Keratinocyte (primary cell): ENCODE measurements at regions not wholly inside any gene's neighbourhood (a gene's known extent, or its start where the extent isn't known, plus 50 kb on each side); places are given as distances from the start of the nearest gene placed in this dataset.

ENCODE experiments used
- DNase-seq: peaks from one replicate; pipeline ENCODE4 v3.0.0-alpha.2; 2011; ENCODE audit warnings: low read depth, missing footprints, low spot score
- FAIRE-seq: peaks from 2 replicates; lab custom pipeline; 2011; peaks lifted over from hg19 to GRCh38; lab: Jason Lieb, UNC
- H2AFZ ChIP-seq: 2 replicates; pipeline ENCODE4 v1.6.0; 2012; ENCODE audit warnings: low read length, control low read depth, inconsistent platforms; ENCODE audit not compliant: control insufficient read depth
- H3K27ac ChIP-seq: 2 replicates; pipeline ENCODE4 v1.5.1; 2011; ENCODE audit warnings: low read length; ENCODE audit not compliant: control insufficient read depth, insufficient read depth
- H3K27me3 ChIP-seq: 3 replicates; pipeline ENCODE4 v1.6.0; 2011; ENCODE audit warnings: low read length; ENCODE audit not compliant: control insufficient read depth, insufficient read depth; ENCODE audit errors: extremely low read depth
- H3K36me3 ChIP-seq, 2 experiments: 2 replicates in 1 of 2; 3 replicates in 1 of 2; pipeline ENCODE4 v1.5.1; 2011; ENCODE audit warnings: low read length in 2 of 2, mild to moderate bottlenecking in 1 of 2; ENCODE audit not compliant: control insufficient read depth in 2 of 2, insufficient read depth in 2 of 2; ENCODE audit errors: extremely low read depth in 1 of 2
- H3K4me1 ChIP-seq: 3 replicates; pipeline ENCODE4 v1.5.1; 2011; ENCODE audit warnings: low read length; ENCODE audit not compliant: control insufficient read depth, insufficient read depth; ENCODE audit errors: extremely low read depth
- H3K4me2 ChIP-seq: 3 replicates; pipeline ENCODE4 v1.6.0; 2011; ENCODE audit warnings: low read depth, low read length; ENCODE audit not compliant: control insufficient read depth, insufficient read depth; ENCODE audit errors: extremely low read depth
- H3K4me3 ChIP-seq, 3 experiments: fragments of 200-600 bp in 1 of 3; sonication (generic) in 1 of 3; 2 replicates in 2 of 3; 3 replicates in 1 of 3; pipeline ENCODE4 v1.5.1; 2011 to 2016; ENCODE audit warnings: low read length in 3 of 3, mild to moderate bottlenecking in 3 of 3, control low read depth in 2 of 3, inconsistent platforms in 1 of 3, low read depth in 1 of 3, mixed read lengths in 1 of 3, mixed run types in 1 of 3, moderate library complexity in 1 of 3; ENCODE audit not compliant: control insufficient read depth in 2 of 3, insufficient read depth in 2 of 3; ENCODE audit errors: extremely low read depth in 1 of 3
- H3K79me2 ChIP-seq: 2 replicates; pipeline ENCODE4 v1.6.0; 2012; ENCODE audit warnings: low read length; ENCODE audit not compliant: control insufficient read depth, insufficient read depth
- H3K9ac ChIP-seq: 3 replicates; pipeline ENCODE4 v1.6.0; 2011; ENCODE audit warnings: low read length; ENCODE audit not compliant: control insufficient read depth, insufficient read depth; ENCODE audit errors: extremely low read depth
- H3K9me1 ChIP-seq: 3 replicates; pipeline ENCODE4 v1.6.0; 2011; ENCODE audit warnings: low read length; ENCODE audit not compliant: control insufficient read depth, insufficient read depth; ENCODE audit errors: extremely low read depth
- H3K9me3 ChIP-seq: 2 replicates; pipeline ENCODE4 v1.5.1; 2012; ENCODE audit warnings: low read depth, low read length; ENCODE audit not compliant: control insufficient read depth
- H4K20me1 ChIP-seq: 3 replicates; pipeline ENCODE4 v1.6.0; 2011; ENCODE audit warnings: low read length; ENCODE audit not compliant: control insufficient read depth, insufficient read depth; ENCODE audit errors: extremely low read depth
- CTCF ChIP-seq, 3 experiments: IDR thresholded peaks in 1 of 3; conservative IDR thresholded peaks in 1 of 3; optimal IDR thresholded peaks in 1 of 3; 2 replicates in 2 of 3; 3 replicates in 1 of 3; pipeline versions ENCODE3 to v1.5.1; 2011; ENCODE audit warnings: low read length in 3 of 3, mild to moderate bottlenecking in 3 of 3, moderate library complexity in 2 of 3, control low read depth in 1 of 3, inconsistent platforms in 1 of 3; ENCODE audit not compliant: insufficient read depth in 2 of 3; ENCODE audit errors: extremely low read depth in 1 of 3
- EZH2 ChIP-seq: IDR thresholded peaks from one replicate; pipeline ENCODE4 v1.6.1; 2012; ENCODE audit warnings: inconsistent platforms, mild to moderate bottlenecking, low read length, moderate library complexity
- dilution Hi-C: fragments of 300-500 bp; cut with MboI; formaldehyde crosslinking; loops from one replicate; pipeline ENCODE4 v1.7.0; 2020; ENCODE audit warnings: low sequenced_read_pairs; ENCODE audit not compliant: extremely low pct_ligation_motif_present

- no peaks in the 10 kb centered on the region for H3K36me3 ChIP-seq
- dilution Hi-C loops: no loop called here
- FAIRE-seq (no peak), DNase-seq (no peak)
- TF ChIP-seq CTCF (optimal IDR thresholded peaks at IDR 0.05 in 1 of 3, IDR thresholded peaks at IDR 0.05 in 1 of 3, conservative IDR thresholded peaks at IDR 0.05 in 1 of 3; ENCODE audit: extremely low read depth in 1 of 3, insufficient read depth in 2 of 3, low read length in 3 of 3): no peak
- TF ChIP-seq EZH2: no peak
- no peaks in the 10 kb centered on the region for H3K9me3 ChIP-seq
- no peak overlapping the region for H3K4me3 ChIP-seq
- no peaks in the 10 kb centered on the region for H3K79me2 ChIP-seq
- no peaks in the 10 kb centered on the region for H4K20me1 ChIP-seq
- H3K27ac ChIP-seq: no peak overlapping the region
- H3K27me3 ChIP-seq: no peaks in the 10 kb centered on the region
- no peak overlapping the region for H2AFZ ChIP-seq
- H3K9me1 ChIP-seq: no peaks in the 10 kb centered on the region
- no peak overlapping the region for H3K9ac ChIP-seq
- H3K4me1 ChIP-seq: no peaks in the 10 kb centered on the region
- no peak overlapping the region for H3K4me2 ChIP-seq
Observed at GRCh38 chr5:88370824-88371223, 102.2 kb upstream of the TMEM161B start.

GRCh38 chr5:88368201-88368600 lies 99.6 kb upstream of the TMEM161B start:
- no peak overlapping the region for H3K27ac ChIP-seq
- H3K36me3 ChIP-seq: no peaks in the 10 kb centered on the region
- H3K4me2 ChIP-seq: no peak overlapping the region
- dilution Hi-C loops: no loop called here
- no peak overlapping the region for H2AFZ ChIP-seq
- H3K9me1 ChIP-seq: no peaks in the 10 kb centered on the region
- no peaks in the 10 kb centered on the region for H3K9me3 ChIP-seq
- TF ChIP-seq EZH2 (no peak), CTCF (optimal IDR thresholded peaks at IDR 0.05 in 1 of 3, IDR thresholded peaks at IDR 0.05 in 1 of 3, conservative IDR thresholded peaks at IDR 0.05 in 1 of 3; ENCODE audit: extremely low read depth in 1 of 3, insufficient read depth in 2 of 3, low read length in 3 of 3) (no peak)
- H3K79me2 ChIP-seq: no peaks in the 10 kb centered on the region
- H3K4me1 ChIP-seq: no peaks in the 10 kb centered on the region
- FAIRE-seq: no peak
- no peak overlapping the region for H3K4me3 ChIP-seq
- H4K20me1 ChIP-seq: no peaks in the 10 kb centered on the region
- no peaks in the 10 kb centered on the region for H3K27me3 ChIP-seq
- no peak for DNase-seq
- no peak overlapping the region for H3K9ac ChIP-seq
